SK-N-SH (cell line): ENCODE measurements at regions not wholly inside any gene's neighbourhood (a gene's known extent, or its start where the extent isn't known, plus 50 kb on each side); places are given as distances from the start of the nearest gene placed in this dataset.

Experiments used
- CTCF ChIA-PET: fragments of 300-600, 350-600 bp; formaldehyde crosslinking; extraction: SDS; loops from one replicate; lab custom pipeline; 2021; lab: Yijun Ruan, JAX
- POLR2A ChIA-PET: fragments of 350-600 bp; sonication (Branson Sonifier 250); formaldehyde crosslinking; extraction: SDS; loops from one replicate; lab custom pipeline; 2020; ENCODE audit warnings: antibody characterized with exemption, inconsistent platforms; lab: Yijun Ruan, JAX
- DNase-seq: peaks from one replicate; pipeline ENCODE4 v3.0.0; 2012
- H2AFZ ChIP-seq: fragments of 200-600 bp; sonication (generic); 2 replicates; pipeline ENCODE4 v1.8.1; 2016; ENCODE audit warnings: antibody characterized with exemption, mild to moderate bottlenecking, low read depth
- H3F3A ChIP-seq: fragments of 200-600 bp; sonication (generic); replicated peaks from 2 replicates; pipeline ENCODE3; 2016; ENCODE audit warnings: antibody characterized with exemption, mild to moderate bottlenecking; ENCODE audit not compliant: insufficient read depth
- H3K27ac ChIP-seq, 2 experiments: fragments of 200-500 bp in 1 of 2; fragments of 200-600 bp in 1 of 2; sonication (Bioruptor generic) in 1 of 2; sonication (generic), shearing (Covaris generic) in 1 of 2; 2 replicates each; pipeline versions ENCODE4 v1.5.1 to v1.6.1; 2014 to 2016; ENCODE audit warnings: low read depth in 2 of 2, inconsistent platforms in 1 of 2, low read length in 1 of 2, mild to moderate bottlenecking in 1 of 2, mixed read lengths in 1 of 2
- H3K27me3 ChIP-seq: fragments of 200-600 bp; sonication (generic), shearing (Covaris generic); 2 replicates; pipeline ENCODE4 v1.6.1; 2016; ENCODE audit warnings: mixed run types; ENCODE audit not compliant: insufficient read depth
- H3K36me3 ChIP-seq, 2 experiments: fragments of 200-500 bp in 1 of 2; fragments of 200-600 bp in 1 of 2; sonication (Bioruptor generic) in 1 of 2; sonication (generic) in 1 of 2; replicated peaks in 1 of 2; 2 replicates each; pipeline versions ENCODE3 to v1.5.1; 2014 to 2016; ENCODE audit warnings: low read length in 1 of 2, mild to moderate bottlenecking in 1 of 2; ENCODE audit not compliant: insufficient read depth in 2 of 2, control insufficient read depth in 1 of 2
- H3K4me1 ChIP-seq, 2 experiments: fragments of 200-500 bp in 1 of 2; fragments of 200-600 bp in 1 of 2; sonication (Bioruptor generic) in 1 of 2; sonication (generic), shearing (Covaris generic) in 1 of 2; 2 replicates each; pipeline versions ENCODE4 v1.5.1 to v1.6.1; 2014 to 2016; ENCODE audit warnings: low read depth in 1 of 2, low read length in 1 of 2, mixed run types in 1 of 2; ENCODE audit not compliant: insufficient read depth in 2 of 2, control insufficient read depth in 1 of 2
- H3K4me2 ChIP-seq: fragments of 200-600 bp; sonication (generic), shearing (Covaris generic); 2 replicates; pipeline ENCODE4 v1.6.1; 2017; ENCODE audit warnings: mixed run types
- H3K4me3 ChIP-seq, 2 experiments: fragments of 200-500 bp in 1 of 2; fragments of 200-600 bp in 1 of 2; sonication (Bioruptor generic) in 1 of 2; sonication (generic), shearing (Covaris generic) in 1 of 2; 2 replicates each; pipeline versions ENCODE4 v1.5.1 to v1.8.1; 2014 to 2016; ENCODE audit warnings: low read depth in 2 of 2, inconsistent platforms in 1 of 2, low read length in 1 of 2, mild to moderate bottlenecking in 1 of 2, mixed read lengths in 1 of 2, moderate library complexity in 1 of 2
- H3K79me2 ChIP-seq: fragments of 200-600 bp; sonication (generic); 2 replicates; pipeline ENCODE4 v1.8.1; 2017; ENCODE audit warnings: mild to moderate bottlenecking; ENCODE audit not compliant: insufficient read depth
- H3K9ac ChIP-seq: fragments of 200-600 bp; sonication (generic); 2 replicates; pipeline ENCODE4 v1.6.1; 2017; ENCODE audit warnings: mixed run types
- H3K9me2 ChIP-seq: fragments of 200-600 bp; sonication (generic); 2 replicates; pipeline ENCODE4 v1.6.1; 2017; ENCODE audit warnings: mixed run types
- H3K9me3 ChIP-seq: fragments of 200-600 bp; sonication (generic); 2 replicates; pipeline ENCODE4 v1.6.1; 2017; ENCODE audit warnings: mixed run types, mild to moderate bottlenecking, moderate library complexity
- H4K20me1 ChIP-seq: fragments of 200-600 bp; sonication (generic); 2 replicates; pipeline ENCODE4 v1.6.1; 2017; ENCODE audit warnings: mild to moderate bottlenecking, mixed run types; ENCODE audit not compliant: insufficient read depth
- ELF1 ChIP-seq: IDR thresholded peaks from 2 replicates; pipeline ENCODE4 v1.4.0; 2012
- EZH2phosphoT487 ChIP-seq: fragments of 200-600 bp; sonication (generic); IDR thresholded peaks from 2 replicates; pipeline ENCODE4 v1.6.1; 2017; ENCODE audit warnings: low read depth, mixed run types, mild to moderate bottlenecking, antibody characterized with exemption, moderate library complexity, borderline replicate concordance
- GATA2 ChIP-seq: sonication (generic); formaldehyde crosslinking; IDR thresholded peaks from 2 replicates; pipeline ENCODE4 v1.5.0; 2020; ENCODE audit warnings: mild to moderate bottlenecking, missing genetic modification reagents
- IRF3 ChIP-seq: fragments of 150-350 bp; IDR thresholded peaks from 2 replicates; pipeline ENCODE4 v1.6.1; 2016; ENCODE audit warnings: mild to moderate bottlenecking, low read depth, low read length
- NRF1 ChIP-seq: IDR thresholded peaks from 2 replicates; pipeline ENCODE4 v1.6.1; 2012; ENCODE audit warnings: low read depth, mild to moderate bottlenecking, low read length
- REST ChIP-seq: IDR thresholded peaks from 2 replicates; pipeline ENCODE4 v1.6.1; 2012; ENCODE audit warnings: mild to moderate bottlenecking, low read depth, low read length, moderate library complexity
- TAF1 ChIP-seq: IDR thresholded peaks from 2 replicates; pipeline ENCODE4 v1.6.1; 2012; ENCODE audit warnings: low read depth, mild to moderate bottlenecking, low read length, moderate library complexity, borderline replicate concordance
- TCF12 ChIP-seq: IDR thresholded peaks from 2 replicates; pipeline ENCODE4 v1.4.0; 2012
- USF1 ChIP-seq: IDR thresholded peaks from 2 replicates; pipeline ENCODE4 v1.4.0; 2012; ENCODE audit warnings: low read depth, borderline replicate concordance
- ZBTB33 ChIP-seq: IDR thresholded peaks from 2 replicates; pipeline ENCODE4 v1.4.0; 2012; ENCODE audit warnings: low read depth, borderline replicate concordance
- WGBS: methylation state at CpG from one replicate; pipeline ENCODE4 v1.1.6; 2017; ENCODE audit warnings: low lambda C conversion rate; 5-methylcytosine and 5-hydroxymethylcytosine counted together

- TF ChIP-seq REST (no peak), IRF3 (no peak)
Observed at GRCh38 chr2:67137699-67138098, 259.4 kb upstream of the ETAA1 start (continued).

GRCh38 chr2:67142071-67142470, 255.1 kb upstream of the ETAA1 start:
- DNase-seq, result no peak
- Histone ChIP-seq H3K4me1 (no peaks in the 10 kb centered on the region), H3K9me3 (no peaks in the 10 kb centered on the region; the same call in 1 of the 2 replicates), H4K20me1 (no peaks in the 10 kb centered on the region), H3K9ac (no peak overlapping the region), H3K27ac (no peak overlapping the region), H3F3A (no peaks in the 10 kb centered on the region), H3K4me2 (no peak overlapping the region), H3K36me3 (no peaks in the 10 kb centered on the region)
- no peak for TF ChIP-seq GATA2 (CRISPR knock-in tag)
- TF ChIP-seq USF1, result no peak
- TF ChIP-seq TAF1, result no peak
- TF ChIP-seq EZH2phosphoT487, result no peak
- TF ChIP-seq ZBTB33, result no peak
- no peak for TF ChIP-seq NRF1
- TF ChIP-seq ELF1, result no peak
- TF ChIP-seq TCF12, result no peak
- TF ChIP-seq, all 33 proteins: peak for 0
- Histone ChIP-seq H3K9me2 (peaks cover 4% of the 10 kb centered on the region; the same call in 1 of the 2 replicates), H3K4me3 (no peak overlapping the region), H3K27me3 (no peaks in the 10 kb centered on the region), H3K79me2 (no peaks in the 10 kb centered on the region), H2AFZ (no peak overlapping the region; the same call in 1 of the 2 replicates)
- WGBS, result 17% methylated on average over 1 of the region's 1 CpG
- CTCF ChIA-PET, result no interaction called here
- POLR2A ChIA-PET, result no interaction called here
